CD4-positive, alpha-beta T cell treated with Interferon alpha-2 for 1 hour (primary cell): ENCODE measurements at regions not wholly inside any gene's neighbourhood (a gene's known extent, or its start where the extent isn't known, plus 50 kb on each side); places are given as distances from the start of the nearest gene placed in this dataset.
A peak's percentile ranks its signal among the peaks of the same experiment; 100 is the strongest.
"Not testable (repeated sequence)": the region's sequence is repeated elsewhere in the genome, so short reads cannot be mapped to it uniquely, and the experiment has no call there.

ENCODE experiments used
- DNase-seq, 2 donors: peaks; one replicate each; pipeline ENCODE4 v3.0.0-alpha.2; 2020 to 2022

GRCh38 chr3:153762411-153763235 lies 358.6 kb upstream of the ARHGEF26 start:
- no peak for DNase-seq

GRCh38 chr3:153767601-153768560 lies 353.3 kb upstream of the ARHGEF26 start:
- no peak for DNase-seq

- peak; percentile 48 to 73 for DNase-seq
Measured at GRCh38 chr3:153768561-153769469, 352.4 kb upstream of the ARHGEF26 start.

- DNase-seq = no peak
Measured at GRCh38 chr3:153783106-153783505, 338.1 kb upstream of the ARHGEF26 start.

DNA sequence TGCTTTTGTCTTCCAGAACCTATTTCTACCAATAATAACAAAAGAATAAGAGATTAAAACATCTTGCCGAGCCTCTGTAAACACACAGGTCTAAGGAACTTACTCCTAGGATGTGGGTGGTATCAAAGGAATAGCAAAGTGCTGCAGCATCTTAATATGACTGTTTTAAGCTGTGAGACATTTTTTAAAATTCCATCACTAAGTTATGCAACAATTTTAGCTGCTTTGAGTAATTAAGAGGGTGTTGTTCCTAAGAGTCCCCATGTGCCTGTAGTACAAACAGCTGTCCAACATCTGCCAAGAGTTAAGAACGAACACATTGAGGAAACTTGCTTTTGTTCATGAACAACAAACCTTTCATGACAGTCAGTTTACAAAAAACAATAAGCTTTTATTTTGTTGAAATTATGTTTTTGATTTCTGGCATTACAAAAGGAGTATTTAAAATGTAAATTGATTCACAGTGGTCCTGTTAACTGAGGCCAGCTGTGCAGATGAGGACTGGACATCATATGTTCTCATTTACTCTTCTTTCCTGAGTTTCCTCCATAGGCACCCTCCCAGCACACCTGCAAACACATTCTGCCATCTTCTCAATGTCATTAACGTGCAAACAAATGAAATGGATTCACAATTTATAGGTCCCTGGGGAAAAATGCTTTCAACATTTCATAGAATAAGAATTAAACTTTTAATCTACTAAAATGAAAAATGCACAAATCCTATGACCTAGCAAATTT lies 337.3 kb upstream of the ARHGEF26 start:
- DNase-seq = no peak

DNA sequence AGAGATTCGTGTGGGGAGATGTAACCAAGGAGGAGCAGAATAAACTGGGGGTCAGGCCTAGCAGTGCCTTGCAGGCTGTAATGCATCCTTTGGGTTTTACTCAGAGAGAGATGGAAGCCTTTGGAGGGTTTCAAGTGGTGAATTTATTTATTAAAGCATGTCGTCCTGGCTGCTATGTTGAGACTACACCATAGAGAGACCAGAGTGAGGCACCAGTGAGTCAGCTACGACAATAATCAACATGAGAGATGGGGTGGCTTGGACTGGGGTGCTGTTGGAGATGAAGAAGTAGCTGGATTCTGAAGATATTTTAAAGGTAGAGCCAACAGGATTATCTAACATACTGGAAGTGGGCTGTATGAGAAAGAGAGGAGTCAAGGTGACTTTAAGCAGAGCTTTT lies 335.3 kb upstream of the ARHGEF26 start:
- no peak for DNase-seq

GRCh38 chr3:153789380-153789779 lies 331.8 kb upstream of the ARHGEF26 start:
- DNase-seq = no peak

- not testable (repeated sequence) for DNase-seq
Measured at GRCh38 chr3:153797056-153797455, 324.1 kb upstream of the ARHGEF26 start.

GRCh38 chr3:153809097-153809496 lies 312.1 kb upstream of the ARHGEF26 start:
- no peak for DNase-seq

DNA sequence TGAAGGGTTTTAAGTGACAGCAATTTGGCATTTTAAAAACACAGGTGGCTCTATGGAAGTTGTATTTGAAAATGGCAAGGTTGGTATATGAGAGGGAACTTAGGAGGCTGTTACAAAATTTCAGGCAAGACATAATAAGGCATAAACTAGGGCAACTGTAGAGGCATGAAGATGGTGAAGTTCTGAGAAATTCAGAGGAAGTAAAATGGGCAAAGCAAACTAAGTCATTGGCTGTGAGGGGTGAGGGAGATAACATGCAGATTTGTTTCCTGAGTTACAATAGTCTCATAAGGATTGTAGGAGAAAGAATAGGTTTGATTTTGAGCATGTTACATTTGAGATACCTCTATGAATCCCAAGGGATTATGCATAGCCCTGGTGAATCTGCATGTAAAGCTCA lies 302.9 kb upstream of the ARHGEF26 start:
- DNase-seq = no peak

DNA sequence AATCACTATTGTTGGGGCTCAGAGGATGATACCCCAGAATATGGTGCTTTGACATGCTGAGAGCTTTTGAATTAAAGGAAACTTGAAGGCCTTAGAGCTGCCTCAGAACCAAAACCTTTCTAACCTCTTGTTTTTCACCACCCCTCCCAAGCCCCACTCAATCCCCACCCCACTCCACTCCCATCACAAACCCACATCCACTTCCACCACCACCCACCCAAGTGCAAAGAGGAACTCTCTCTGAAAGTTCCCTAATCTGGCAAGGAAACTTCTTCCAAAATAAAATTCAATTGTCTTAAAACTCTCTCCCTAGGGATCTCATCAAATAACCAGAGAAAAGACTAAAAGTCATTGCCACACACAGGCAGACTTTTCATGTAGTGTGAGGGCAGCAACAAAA lies 301.2 kb upstream of the ARHGEF26 start:
- no peak for DNase-seq

- not testable (repeated sequence) for DNase-seq
Measured at GRCh38 chr3:153828346-153828745, 292.8 kb upstream of the ARHGEF26 start.

DNA sequence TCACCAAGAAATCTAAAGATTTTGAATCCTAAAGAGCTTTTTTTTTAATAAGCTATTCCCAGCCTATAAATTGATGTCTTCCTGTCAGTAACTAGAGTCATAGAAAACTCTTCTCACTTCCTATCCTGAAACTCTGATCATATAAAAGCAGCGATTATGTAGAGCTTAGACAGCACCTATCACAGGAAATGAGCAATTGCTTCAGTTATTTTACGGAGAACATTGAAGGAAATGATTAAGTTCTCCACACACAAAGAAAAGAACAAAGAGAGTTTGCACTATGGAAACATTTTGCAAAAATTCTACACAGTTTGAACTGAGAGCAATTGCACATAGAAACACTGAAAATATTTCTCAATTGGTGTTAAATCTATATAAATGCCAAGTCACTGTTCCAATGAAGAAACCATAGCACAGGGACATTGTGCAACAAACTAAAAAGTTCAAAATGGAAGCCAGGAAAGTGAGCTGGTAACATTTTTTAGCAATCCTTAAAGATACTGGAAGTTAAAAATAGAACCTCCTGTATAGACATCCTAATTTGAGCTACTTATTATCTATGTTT lies 291.5 kb upstream of the ARHGEF26 start:
- DNase-seq = no peak

- no peak for DNase-seq
Measured at GRCh38 chr3:153830552-153830951, 290.6 kb upstream of the ARHGEF26 start.

GRCh38 chr3:153835540-153835939 lies 285.6 kb upstream of the ARHGEF26 start:
- no peak for DNase-seq

- DNase-seq = no peak
Measured at GRCh38 chr3:153840487-153840886, 280.7 kb upstream of the ARHGEF26 start.

DNA sequence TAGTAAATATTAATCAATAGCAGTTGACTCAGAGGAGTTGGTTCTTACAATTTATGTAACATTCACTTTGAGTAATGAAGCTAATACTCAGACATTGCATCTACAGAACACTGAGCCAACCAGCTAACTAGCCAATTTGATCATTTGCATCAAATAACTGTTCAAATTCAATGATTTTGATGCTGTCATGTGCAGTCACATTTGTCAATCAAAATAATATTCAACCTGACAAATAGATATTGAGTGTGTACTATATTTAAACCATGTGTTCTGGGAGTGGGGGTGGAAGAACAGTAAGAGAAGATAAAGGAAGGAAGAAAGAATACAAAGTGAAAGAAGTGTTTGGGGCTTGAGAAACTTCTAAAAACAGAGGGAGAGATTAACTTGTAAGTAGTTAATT lies 277.2 kb upstream of the ARHGEF26 start:
- DNase-seq = no peak

GRCh38 chr3:153845311-153845710 lies 275.9 kb upstream of the ARHGEF26 start:
- DNase-seq = no peak

DNA sequence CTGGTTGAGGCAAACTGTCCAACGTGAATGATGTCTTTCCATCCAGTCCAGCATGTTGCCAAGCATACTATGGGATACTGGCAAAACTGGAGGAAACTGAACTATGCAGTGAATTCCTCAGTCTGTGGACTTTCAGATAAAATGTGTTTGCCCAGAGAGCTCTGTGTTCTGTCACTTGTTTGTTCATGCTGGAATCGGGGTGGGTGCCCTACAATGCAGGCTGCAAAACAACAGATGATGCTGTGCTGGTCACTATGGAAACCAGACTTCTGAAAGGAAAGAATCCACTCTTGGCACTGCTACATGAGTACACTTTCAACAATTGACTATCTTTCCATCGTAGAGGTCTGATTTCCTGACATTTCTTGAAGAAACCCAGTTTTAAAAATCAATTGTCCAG lies 272.5 kb upstream of the ARHGEF26 start:
- no peak for DNase-seq

DNA sequence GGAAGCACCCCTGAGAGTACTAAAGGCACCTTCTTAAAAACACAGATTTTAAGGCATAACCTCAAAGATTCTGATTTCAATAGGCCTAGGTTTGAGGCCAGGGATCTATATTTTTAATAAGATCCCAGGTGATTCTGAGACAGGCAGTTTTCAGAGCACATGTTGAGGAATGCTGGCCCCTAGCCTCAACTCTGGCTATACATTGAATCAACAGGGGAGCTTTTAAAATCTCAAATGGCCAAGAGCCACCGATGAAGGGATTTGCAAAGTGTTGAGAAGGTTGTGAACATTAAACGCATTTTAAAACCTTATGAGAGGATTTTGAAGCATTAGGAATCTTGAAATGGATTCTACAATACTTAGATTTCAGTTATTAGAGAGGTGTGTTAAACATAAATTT lies 268.8 kb upstream of the ARHGEF26 start:
- DNase-seq = no peak

- no peak for DNase-seq
Measured at GRCh38 chr3:153853163-153853562, 268.0 kb upstream of the ARHGEF26 start.

GRCh38 chr3:153855772-153856171 lies 265.4 kb upstream of the ARHGEF26 start:
- DNase-seq = no peak
